Stimulated activated CD4-positive, alpha-beta T cell treated with anti-CD3 and anti-CD28 coated beads, TNF-alpha, amount 100 ng/mL, for 1 hour (primary cell): ENCODE measurements at regions not wholly inside any gene's neighbourhood (a gene's known extent, or its start where the extent isn't known, plus 50 kb on each side); places are given as distances from the start of the nearest gene placed in this dataset.

Experiments used
- DNase-seq, 3 donors: peaks; one replicate each; pipeline ENCODE4 v3.0.0-alpha.2; 2020; ENCODE audit warnings: low read depth in 3 of 3, low spot score in 1 of 3

DNA sequence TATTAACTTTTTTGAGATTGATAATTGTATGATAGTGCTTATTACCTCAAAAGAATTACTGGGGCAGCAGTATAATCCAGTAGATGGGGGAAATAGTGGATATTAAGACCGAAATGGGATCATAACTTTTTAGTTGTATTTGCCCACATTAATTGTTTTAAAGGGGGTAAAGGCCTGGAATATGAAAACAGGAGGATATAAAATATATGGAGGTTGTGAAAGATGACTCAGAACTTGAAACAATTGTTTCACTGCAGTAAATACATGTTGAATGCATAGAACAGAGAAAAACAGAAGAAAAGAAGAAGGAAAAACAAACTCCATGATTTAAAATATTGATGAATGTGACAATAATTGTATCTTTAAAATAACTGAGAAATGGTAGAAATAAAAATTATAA, 94.1 kb upstream of the VPREB1 start:
- DNase-seq, result no peak

- DNase-seq, result no peak
Measured at GRCh38 chr22:22148905-22149304, 95.7 kb upstream of the VPREB1 start.

- DNase-seq, result no peak
Measured at GRCh38 chr22:22144858-22145257, 99.7 kb upstream of the VPREB1 start.

GRCh38 chr22:22143448-22143847, 101.1 kb upstream of the VPREB1 start:
- no peak for DNase-seq

GRCh38 chr22:22142661-22143060, 101.9 kb upstream of the VPREB1 start:
- no peak for DNase-seq

- DNase-seq, result no peak
Measured at GRCh38 chr22:22141771-22142591, 102.6 kb upstream of the VPREB1 start.

GRCh38 chr22:22141031-22141430, 103.6 kb upstream of the VPREB1 start:
- DNase-seq, result no peak

DNA sequence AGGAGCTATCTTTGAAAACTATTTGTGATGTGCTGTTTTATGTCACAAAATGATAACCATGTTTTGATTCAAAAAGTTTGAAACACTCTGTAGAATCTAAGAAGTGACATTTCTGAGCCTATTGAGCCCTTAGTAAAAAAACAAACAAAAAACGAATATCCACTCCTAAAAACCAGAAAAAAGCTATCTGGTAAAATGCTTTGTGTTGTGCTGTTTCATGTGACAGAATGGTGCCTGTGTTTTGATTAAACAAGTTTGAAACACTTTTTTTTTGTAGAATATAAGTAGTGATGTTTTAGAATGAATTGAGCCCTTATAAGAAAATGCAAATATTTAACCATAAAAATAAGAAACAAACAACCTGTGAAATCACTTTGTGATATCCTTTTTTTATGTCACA, 105.2 kb upstream of the VPREB1 start:
- no peak for DNase-seq

DNA sequence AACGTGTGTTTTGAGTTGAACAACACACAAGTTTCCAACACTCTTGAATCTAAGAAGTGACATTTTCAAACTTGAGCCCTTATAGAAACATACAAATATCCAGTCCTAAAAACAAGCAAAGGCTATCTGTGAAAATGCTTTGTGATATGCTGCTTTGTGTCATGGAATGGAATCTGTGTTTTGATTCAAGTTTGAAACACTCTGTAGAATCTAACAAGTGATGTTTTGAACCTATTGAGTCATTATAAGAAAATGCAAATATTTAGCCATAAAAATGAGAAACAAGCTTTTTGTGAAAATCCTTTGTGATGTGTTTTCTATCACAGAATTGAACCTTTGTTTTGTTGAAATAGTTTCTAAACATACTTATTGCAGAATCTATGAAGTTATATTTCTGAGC, 105.7 kb upstream of the VPREB1 start:
- no peak for DNase-seq

- no peak for DNase-seq
Measured at GRCh38 chr22:22137891-22138290, 106.7 kb upstream of the VPREB1 start.

DNA sequence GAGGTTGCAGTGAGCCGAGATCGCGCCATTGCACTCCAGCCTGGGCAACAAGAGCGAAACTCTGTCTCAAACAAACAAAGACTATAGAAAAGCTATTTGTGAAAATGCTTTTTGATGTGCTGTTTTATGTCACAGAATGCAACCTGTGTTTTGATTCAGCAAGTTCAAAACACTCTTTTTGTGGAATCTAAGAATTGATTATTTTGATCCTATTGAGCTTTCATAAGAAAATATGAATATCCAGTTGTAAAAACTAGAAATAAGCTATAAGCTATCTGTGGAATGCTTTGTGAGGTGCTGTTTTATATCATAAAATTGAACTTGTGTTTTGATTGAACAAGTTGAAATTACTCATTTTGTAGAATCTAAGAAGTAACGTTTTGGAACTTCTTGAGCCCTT, 110.7 kb upstream of the VPREB1 start:
- DNase-seq, result no peak

DNA sequence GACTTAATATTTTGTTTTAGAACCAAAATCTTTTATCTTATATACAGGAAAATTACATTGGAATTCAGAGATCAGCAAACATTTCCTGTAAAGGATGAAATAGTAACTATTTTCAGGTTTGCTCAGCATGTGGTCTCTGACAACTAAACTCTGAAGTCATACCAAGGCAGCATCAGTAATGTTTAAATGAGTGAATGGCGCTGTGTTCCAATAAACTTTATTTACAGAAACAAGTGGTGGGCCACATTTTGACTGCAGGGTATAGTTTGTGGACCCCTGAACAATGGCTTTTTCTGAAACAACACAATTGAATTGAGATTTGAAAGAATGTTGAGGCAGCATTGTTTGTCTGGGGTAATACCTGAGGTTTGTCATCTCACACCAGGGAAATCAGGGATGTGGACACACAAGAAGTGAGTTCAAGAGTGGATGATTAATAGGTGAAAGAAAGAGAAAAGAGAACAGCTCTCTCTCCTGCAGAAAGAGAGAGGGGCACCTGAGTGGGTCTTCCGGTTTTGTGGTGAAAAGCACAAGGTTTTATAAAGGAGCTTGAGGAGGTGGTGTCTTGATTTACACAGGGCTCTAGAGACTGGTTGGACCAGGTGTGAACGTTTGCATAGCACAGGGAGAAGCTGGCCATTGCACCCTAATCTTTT, 113.5 kb upstream of the VPREB1 start:
- no peak for DNase-seq

- no peak for DNase-seq
Measured at GRCh38 chr22:22129387-22129786, 115.2 kb upstream of the VPREB1 start.

GRCh38 chr22:22128440-22128839, 116.1 kb upstream of the VPREB1 start:
- DNase-seq, result no peak

DNA sequence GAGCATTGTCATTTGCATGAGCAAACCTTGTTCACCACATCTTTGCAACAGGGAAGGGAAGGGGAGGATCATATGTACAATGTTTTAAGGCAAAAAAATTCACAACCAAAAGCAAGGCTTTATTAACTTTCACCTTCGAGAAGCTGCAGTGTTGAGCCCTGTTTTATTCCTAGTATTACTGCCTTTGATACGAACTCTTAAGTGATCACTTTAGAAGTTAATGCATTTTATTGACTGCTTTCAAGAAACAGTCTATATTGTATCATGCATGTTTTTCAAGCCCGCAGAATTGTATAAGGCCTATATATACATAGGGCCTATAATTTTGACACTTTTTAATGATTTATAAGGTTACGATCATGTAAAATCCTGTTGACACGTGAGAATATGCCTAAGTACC, 117.5 kb upstream of the VPREB1 start:
- no peak for DNase-seq

DNA sequence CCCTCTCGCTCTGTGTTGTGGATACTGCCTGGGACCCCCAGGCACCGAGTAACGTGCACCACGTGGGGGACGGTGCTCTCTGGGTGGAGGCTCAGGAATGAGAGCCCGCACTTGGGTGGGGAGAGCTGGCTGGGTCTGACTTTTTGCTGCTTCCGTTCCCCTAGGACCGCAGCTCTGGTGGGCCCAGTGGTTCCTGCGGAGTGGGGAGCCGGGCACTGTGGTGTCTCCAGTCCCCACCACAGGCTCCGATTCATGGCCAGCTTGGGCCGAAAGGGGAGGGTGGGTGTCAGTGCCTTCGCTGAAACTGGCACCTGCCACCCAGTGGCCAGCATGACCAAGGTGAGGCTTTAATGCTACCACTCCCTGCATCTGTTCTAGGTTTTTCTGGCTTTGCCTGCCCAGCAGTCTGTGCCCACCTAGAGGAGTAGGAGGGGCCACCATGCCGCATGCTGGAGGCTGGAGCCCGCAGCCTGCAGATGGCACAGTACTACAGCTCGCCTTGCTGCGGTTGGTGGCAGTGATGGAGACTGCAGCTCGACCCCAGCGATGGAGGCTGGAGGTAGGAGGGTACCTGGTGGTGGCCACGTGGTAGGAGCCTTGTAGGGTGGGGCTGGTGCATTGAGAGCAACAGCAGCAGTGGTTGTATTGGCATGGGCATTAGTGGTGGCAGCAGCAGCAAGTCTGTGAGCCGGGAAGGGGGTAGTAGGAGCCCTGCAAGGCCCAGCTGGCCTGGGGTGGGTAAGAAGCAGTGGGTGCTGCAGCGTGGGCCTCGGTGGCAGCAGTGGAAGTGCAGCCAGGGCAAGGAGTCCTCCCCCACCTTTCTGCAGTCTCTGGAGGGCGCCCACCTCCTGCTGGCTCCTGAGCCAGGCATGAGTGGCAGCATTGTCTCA, 118.8 kb upstream of the VPREB1 start:
- DNase-seq, result no peak

DNA sequence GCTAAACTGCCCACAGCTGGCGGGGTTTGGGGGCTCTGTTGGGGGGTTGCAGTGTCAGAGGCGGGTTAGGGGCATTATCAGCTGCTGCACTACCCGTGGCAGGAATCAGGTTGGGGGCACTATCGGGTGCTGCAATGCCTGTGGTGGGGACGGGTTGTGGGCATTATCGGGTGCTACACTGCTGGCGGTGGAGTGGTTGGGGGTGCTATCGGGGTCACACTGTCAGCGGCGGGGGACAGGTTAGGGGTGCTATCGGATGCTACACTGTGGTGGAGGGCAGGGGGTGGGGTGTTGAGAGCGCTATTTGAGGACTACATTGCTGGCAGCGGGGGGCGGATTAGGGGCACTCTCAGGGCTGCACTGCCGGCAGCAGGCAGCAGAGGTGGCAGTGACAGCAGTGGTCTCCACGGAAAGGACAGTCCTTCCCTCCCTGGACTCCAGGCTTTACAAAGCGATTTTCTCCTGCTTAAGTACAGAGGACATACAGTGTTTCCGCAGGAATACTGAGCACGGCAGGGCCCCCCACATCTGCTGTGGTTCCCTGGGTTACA, 119.5 kb upstream of the VPREB1 start:
- no peak for DNase-seq

GRCh38 chr22:22124374-22124773, 120.2 kb upstream of the VPREB1 start:
- DNase-seq, result no peak

- no peak for DNase-seq
Measured at GRCh38 chr22:22123960-22124278, 120.7 kb upstream of the VPREB1 start.

GRCh38 chr22:22123118-22123959, 121.2 kb upstream of the VPREB1 start:
- no peak for DNase-seq
